Right atrium auricular region (tissue), 2 donors: ENCODE measurements at regions not wholly inside any gene's neighbourhood (a gene's known extent, or its start where the extent isn't known, plus 50 kb on each side); places are given as distances from the start of the nearest gene placed in this dataset.

Experiments
- DNase-seq: peaks from one replicate; pipeline ENCODE4 v3.0.0-alpha.2; 2019; ENCODE audit warnings: low spot score
- H3K27ac ChIP-seq, 2 donors: fragments of 200-600 bp; sonication (generic); 1 replicate in 1 of 2; 2 replicates in 1 of 2; pipeline ENCODE4 v1.5.1; 2016 to 2019
- H3K27me3 ChIP-seq, 2 donors: fragments of 200-600 bp; sonication (generic); one replicate each; pipeline versions ENCODE4 v1.5.1 to v1.6.0; 2017 to 2019
- H3K36me3 ChIP-seq: fragments of 200-600 bp; sonication (generic); one replicate; pipeline ENCODE4 v1.5.1; 2016
- H3K4me1 ChIP-seq, 2 donors: fragments of 200-600 bp; sonication (generic); one replicate each; pipeline versions ENCODE4 v1.5.1 to v1.6.0; 2017 to 2019
- H3K4me3 ChIP-seq, 2 donors: fragments of 200-600 bp; sonication (generic); 1 replicate in 1 of 2; 2 replicates in 1 of 2; pipeline ENCODE4 v1.5.1; 2017 to 2019; ENCODE audit warnings: mild to moderate bottlenecking in 1 of 2, moderate library complexity in 1 of 2
- H3K9me3 ChIP-seq, 2 donors: fragments of 200-600 bp; sonication (generic); one replicate each; pipeline ENCODE4 v1.5.1; 2019
- CTCF ChIP-seq, 2 donors: fragments of 200-600 bp; sonication (generic); IDR thresholded peaks; one replicate each; pipeline ENCODE4 v1.5.1; 2019; ENCODE audit warnings: antibody characterized with exemption in 2 of 2

GRCh38 chr5:91824406-91824805 lies 441.3 kb upstream of the ARRDC3 start:
- Histone ChIP-seq H3K36me3 (no peaks in the 10 kb centered on the region), H3K9me3 (no peaks in the 10 kb centered on the region), H3K4me1 (no peaks in the 10 kb centered on the region), H3K27me3 (no peaks in the 10 kb centered on the region), H3K27ac (no peak overlapping the region), H3K4me3 (no peak overlapping the region)
- no peak for DNase-seq
- no peak for TF ChIP-seq CTCF (IDR thresholded peaks at IDR 0.05)

DNA sequence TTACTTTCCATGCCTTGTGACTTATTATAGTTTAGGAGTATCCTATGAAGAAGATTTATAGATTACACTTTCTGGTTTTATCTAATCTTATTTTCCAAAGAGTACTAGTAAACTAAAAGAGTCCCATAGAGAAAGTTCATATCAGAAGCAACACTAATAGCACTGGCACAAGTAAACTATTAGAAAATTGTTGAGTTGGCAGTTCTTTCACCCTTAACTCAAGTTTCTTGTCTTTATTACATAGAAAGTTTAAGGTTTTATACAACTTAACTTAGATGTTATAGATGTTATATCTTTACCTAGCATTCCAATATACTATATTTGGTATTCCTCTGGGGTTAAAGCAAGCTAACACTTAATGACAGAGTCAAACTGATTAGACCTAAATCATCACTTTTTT lies 437.8 kb upstream of the ARRDC3 start:
- no peak for DNase-seq
- Histone ChIP-seq H3K27ac (no peak overlapping the region), H3K4me3 (no peak overlapping the region), H3K27me3 (no peaks in the 10 kb centered on the region), H3K9me3 (no peaks in the 10 kb centered on the region), H3K36me3 (no peaks in the 10 kb centered on the region), H3K4me1 (no peaks in the 10 kb centered on the region)
- TF ChIP-seq CTCF (IDR thresholded peaks at IDR 0.05), result no peak

GRCh38 chr5:91816681-91817080 lies 433.6 kb upstream of the ARRDC3 start:
- H3K4me3 ChIP-seq, result no peak overlapping the region
- no peak for TF ChIP-seq CTCF (IDR thresholded peaks at IDR 0.05)
- no peak overlapping the region for H3K27ac ChIP-seq
- no peak for DNase-seq
- H3K27me3 ChIP-seq, result no peaks in the 10 kb centered on the region
- H3K9me3 ChIP-seq, result no peaks in the 10 kb centered on the region
- H3K4me1 ChIP-seq, result no peaks in the 10 kb centered on the region
- no peaks in the 10 kb centered on the region for H3K36me3 ChIP-seq

DNA sequence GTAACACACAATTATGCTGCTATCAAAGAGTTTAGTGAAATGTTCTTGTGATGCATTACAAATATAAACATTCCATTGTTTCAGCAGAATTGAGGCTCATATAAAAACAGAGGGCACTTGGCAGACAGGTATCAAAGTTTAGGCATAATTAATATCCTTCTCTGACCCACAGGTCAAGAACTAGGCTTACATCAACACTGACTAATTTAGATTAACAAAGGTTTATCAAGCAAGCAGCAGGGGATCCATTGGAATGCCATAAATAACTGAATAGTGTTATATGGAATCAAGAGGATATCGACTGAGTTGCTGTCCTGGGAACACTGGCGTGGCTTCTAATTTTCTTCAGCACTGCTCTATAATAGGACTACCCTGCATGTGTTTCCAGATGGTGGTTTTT lies 414.5 kb upstream of the ARRDC3 start:
- no peak overlapping the region for H3K4me3 ChIP-seq
- no peak for TF ChIP-seq CTCF (IDR thresholded peaks at IDR 0.05)
- H3K36me3 ChIP-seq, result no peaks in the 10 kb centered on the region
- DNase-seq, result no peak
- H3K27me3 ChIP-seq, result no peaks in the 10 kb centered on the region
- H3K27ac ChIP-seq, result no peak overlapping the region
- no peaks in the 10 kb centered on the region for H3K4me1 ChIP-seq
- H3K9me3 ChIP-seq, result peaks cover 0 to 8% of the 10 kb centered on the region in 2 donors

GRCh38 chr5:91794856-91795548 lies 411.9 kb upstream of the ARRDC3 start:
- H3K27me3 ChIP-seq, result no peaks in the 10 kb centered on the region
- H3K36me3 ChIP-seq, result no peaks in the 10 kb centered on the region
- no peak for DNase-seq
- H3K4me3 ChIP-seq, result no peak overlapping the region
- no peak for TF ChIP-seq CTCF (IDR thresholded peaks at IDR 0.05)
- no peaks in the 10 kb centered on the region for H3K4me1 ChIP-seq
- no peaks in the 10 kb centered on the region for H3K9me3 ChIP-seq
- no peak overlapping the region for H3K27ac ChIP-seq

- no peak overlapping the region for H3K4me3 ChIP-seq
- DNase-seq, result no peak
- no peak for TF ChIP-seq CTCF (IDR thresholded peaks at IDR 0.05)
- H3K9me3 ChIP-seq, result no peaks in the 10 kb centered on the region
- no peaks in the 10 kb centered on the region for H3K4me1 ChIP-seq
- H3K27ac ChIP-seq, result no peak overlapping the region
- no peaks in the 10 kb centered on the region for H3K27me3 ChIP-seq
- no peaks in the 10 kb centered on the region for H3K36me3 ChIP-seq
These were observed 411.3 kb upstream of the ARRDC3 start for GRCh38 chr5:91794455-91794854.
